Epithelial cell of esophagus (primary cell): ENCODE measurements at regions not wholly inside any gene's neighbourhood (a gene's known extent, or its start where the extent isn't known, plus 50 kb on each side); places are given as distances from the start of the nearest gene placed in this dataset.

ENCODE experiments used
- DNase-seq: peaks from one replicate; pipeline ENCODE4 v3.0.0; 2010; ENCODE audit warnings: low read depth
- H3K4me3 ChIP-seq: 2 replicates; pipeline ENCODE4 v1.5.1; 2011; ENCODE audit warnings: mild to moderate bottlenecking, low read length, control low read depth
- TF ChIP-seq, protein P1 (sequence below): IDR thresholded peaks from 2 replicates; pipeline ENCODE4 v1.5.1; 2011; ENCODE audit warnings: low read depth, mild to moderate bottlenecking, low read length, control low read depth, inconsistent platforms; ENCODE audit not compliant: insufficient read depth; ENCODE audit errors: missing control alignments

DNA sequence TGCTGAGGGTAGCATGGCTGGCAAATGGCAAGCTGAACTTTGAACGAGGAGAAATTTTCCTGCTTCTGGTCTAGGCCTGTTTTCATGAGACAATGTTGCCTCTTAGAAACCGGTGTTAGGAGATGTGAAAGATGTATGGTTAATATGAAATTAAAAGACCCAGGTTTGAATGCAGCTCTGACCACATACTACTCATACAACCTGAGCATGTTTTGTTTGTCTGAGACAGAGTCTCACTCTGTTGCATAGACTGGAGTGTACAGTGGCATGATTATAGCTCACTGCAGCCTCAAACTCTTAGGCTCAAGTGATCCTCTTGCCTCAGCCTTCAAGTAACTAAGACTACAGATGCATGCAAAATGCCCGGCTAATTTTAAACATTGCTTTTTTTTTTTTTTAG lies 193.4 kb upstream of the FZD8 start:
- DNase-seq, result no peak

DNA sequence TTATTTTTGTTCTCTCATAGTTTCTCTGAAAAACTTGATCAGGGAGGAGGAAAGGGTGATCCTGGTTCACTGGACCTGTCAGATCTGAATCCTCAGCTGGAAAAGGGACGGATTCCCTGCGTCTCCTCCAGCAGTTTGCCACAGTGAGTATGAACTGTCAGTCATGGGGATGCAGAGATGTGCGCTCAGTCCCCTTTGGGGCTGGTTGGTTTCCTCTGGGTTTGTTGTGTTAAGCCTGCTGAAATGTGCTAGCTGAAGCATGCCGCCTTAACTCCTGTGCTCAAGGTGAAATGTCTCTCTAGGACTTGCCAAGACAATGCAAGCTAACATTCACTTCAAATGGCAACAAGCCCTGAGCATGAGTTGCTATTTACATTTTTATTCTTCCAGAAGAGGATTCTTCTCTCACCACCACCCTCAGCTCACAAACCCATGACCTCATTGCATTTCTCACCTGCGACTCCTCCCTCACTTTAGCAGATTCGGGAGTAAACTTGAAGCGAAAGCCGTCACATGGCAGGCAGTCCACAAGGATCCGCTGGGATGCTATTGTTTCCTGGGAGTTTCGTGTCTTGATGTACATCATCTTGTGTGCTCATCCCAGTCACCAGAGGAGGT lies 192.9 kb upstream of the FZD8 start:
- peak; percentile 50 for DNase-seq
- TF ChIP-seq, protein P1, sequence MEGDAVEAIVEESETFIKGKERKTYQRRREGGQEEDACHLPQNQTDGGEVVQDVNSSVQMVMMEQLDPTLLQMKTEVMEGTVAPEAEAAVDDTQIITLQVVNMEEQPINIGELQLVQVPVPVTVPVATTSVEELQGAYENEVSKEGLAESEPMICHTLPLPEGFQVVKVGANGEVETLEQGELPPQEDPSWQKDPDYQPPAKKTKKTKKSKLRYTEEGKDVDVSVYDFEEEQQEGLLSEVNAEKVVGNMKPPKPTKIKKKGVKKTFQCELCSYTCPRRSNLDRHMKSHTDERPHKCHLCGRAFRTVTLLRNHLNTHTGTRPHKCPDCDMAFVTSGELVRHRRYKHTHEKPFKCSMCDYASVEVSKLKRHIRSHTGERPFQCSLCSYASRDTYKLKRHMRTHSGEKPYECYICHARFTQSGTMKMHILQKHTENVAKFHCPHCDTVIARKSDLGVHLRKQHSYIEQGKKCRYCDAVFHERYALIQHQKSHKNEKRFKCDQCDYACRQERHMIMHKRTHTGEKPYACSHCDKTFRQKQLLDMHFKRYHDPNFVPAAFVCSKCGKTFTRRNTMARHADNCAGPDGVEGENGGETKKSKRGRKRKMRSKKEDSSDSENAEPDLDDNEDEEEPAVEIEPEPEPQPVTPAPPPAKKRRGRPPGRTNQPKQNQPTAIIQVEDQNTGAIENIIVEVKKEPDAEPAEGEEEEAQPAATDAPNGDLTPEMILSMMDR, result no peak
- no peak overlapping the region for H3K4me3 ChIP-seq

More for the DNA sequence above, 193.4 kb upstream of the FZD8 start:
- TF ChIP-seq, protein P1, result no peak
- no peak overlapping the region for H3K4me3 ChIP-seq

DNA sequence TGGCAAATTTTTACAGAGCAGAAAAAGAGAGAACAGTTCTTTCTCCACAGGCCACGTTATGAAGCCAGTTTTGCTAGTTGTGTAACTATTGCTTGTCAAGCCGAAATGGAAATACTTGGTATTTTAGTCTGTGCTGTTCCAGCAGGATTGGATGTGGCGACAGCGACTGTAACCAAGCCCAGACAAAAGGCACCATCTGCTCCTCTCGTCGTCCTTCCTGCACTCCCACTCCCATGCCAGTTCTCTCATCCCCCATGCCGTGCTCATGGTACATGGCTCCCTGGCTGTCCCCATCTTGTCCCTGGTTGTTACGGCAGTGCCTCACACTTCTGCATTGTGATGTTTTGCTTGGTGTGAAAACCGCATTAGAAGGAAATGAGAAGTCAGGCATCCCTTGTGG lies 185.7 kb upstream of the FZD8 start:
- no peak for DNase-seq
- no peak overlapping the region for H3K4me3 ChIP-seq
- TF ChIP-seq, protein P1, result no peak

DNA sequence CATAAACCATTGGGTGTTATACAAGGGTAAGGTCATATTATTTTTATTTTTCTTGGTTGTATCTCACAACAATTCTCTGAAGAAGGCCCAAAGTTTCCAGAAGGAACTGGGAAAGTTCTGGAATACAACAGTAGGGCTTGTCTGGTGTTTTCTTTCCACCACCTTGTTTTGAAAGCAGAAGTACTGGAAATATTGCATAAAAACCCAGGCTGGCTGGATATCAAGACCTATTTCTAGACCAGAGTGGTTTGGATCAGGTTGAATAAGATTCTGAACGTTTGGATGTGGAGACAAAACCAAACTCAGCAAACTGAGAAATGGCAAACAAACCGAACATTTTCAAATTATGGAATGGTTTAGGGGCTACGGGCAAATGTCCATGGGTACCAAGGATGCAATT lies 182.6 kb upstream of the FZD8 start:
- no peak overlapping the region for H3K4me3 ChIP-seq
- TF ChIP-seq, protein P1, result no peak
- DNase-seq, result no peak

DNA sequence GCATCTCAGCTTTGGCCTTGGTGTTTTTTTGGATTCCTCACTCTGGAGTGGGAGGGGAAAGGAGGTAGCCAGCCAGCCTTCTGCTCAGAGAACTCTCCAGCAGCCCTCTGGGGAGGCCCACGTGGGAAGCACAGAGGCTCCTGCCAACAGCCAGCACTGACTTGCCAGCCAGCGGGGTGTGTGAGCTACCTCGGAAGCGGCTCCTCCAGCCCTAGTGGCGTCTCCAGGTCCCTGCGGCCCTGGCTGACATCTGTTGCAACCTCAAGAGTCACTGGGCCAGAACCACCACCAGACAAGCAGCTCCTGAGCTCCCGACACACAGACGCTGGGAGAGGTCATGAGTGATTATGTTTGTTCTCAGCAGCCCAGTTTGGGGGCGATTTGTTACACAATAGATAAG lies 180.2 kb upstream of the FZD8 start:
- peak; percentile 91 for DNase-seq
- TF ChIP-seq, protein P1, result peak; percentile 74
- no peak overlapping the region for H3K4me3 ChIP-seq

DNA sequence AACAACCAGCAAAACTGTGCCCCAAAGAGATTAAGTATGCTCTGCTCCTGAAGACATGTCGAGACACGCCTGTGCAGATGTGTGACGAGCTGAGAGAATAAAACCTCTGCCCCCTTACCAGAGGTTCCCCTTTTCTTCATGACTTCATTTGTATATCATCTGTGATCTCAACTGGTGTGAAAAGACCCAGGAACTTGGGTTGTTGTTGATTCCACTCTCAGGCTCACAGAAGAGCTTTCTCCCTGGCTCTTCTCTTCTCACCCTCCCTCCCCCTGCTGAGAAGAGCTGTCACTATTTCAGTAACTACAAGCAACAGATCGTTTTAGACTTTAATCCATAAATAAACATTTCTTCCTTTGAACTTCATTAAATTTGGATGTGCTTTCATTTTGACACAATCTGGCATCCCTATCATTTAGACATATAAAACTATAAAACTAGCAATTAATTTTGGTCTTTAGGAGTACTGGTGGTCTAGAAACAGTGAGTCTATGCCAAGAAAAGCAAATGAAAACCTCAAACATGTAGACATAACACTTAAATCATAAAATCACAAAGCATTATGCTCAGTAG lies 179.3 kb upstream of the FZD8 start:
- H3K4me3 ChIP-seq, result no peak overlapping the region
- peak; percentile 63 for DNase-seq
- TF ChIP-seq, protein P1, result no peak

DNA sequence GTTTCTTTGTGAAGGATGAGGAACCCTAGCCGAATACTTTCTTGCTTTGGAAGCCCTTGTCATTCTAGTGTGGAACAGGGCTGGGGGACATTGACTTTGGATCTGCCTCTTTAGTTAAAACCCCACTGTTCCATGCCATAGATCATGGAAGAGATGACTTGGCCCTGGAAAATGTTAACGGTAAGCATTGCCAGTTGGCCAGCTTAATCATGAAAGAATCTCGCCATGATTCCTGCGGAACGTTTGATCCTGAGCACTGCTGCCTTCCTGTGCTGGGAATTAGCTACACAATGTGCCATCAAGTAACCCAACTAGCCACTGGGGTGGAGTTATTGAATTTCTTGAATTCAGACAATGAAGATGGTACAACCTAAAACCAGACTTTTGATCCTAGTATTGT lies 177.6 kb upstream of the FZD8 start:
- TF ChIP-seq, protein P1, result no peak
- H3K4me3 ChIP-seq, result no peak overlapping the region
- DNase-seq, result no peak
